ENCODE measurements at regions not wholly inside any gene's neighbourhood (a gene's known extent, or its start where the extent isn't known, plus 50 kb on each side); places are given as distances from the start of the nearest gene placed in this dataset.

DNA sequence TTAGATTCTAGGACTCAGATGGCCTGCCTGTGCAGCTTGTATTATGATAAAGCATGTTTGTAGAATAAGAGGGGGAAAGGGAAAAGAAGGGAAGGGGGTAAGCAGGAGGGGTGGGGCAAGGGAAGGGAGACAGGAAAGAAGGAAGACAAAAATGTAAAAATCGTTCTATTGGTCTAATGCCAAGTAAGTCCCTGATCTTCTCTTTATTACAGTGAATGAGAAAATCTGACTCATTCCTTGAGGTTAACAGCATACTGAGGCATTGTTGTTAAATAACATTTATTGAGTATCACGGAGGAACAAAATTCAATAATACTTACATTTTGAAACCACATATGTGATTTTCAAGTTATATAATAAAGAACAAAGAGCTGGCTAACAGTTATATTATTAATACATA is 1534.7 kb downstream of the OLFM4 start:
- no peak for TF ChIP-seq EZH2 (IDR thresholded peaks at IDR 0.05)
- no peak for TF ChIP-seq POLR2AphosphoS5 (IDR thresholded peaks at IDR 0.05; ENCODE audit: borderline replicate concordance, low read depth, low read length)
- TF ChIP-seq FOXP2 (optimal IDR thresholded peaks at IDR 0.05; ENCODE audit: control extremely low read depth, extremely low read length, insufficient read depth) = no peak
